Bronchial epithelial cell (primary cell): ENCODE measurements at regions not wholly inside any gene's neighbourhood (a gene's known extent, or its start where the extent isn't known, plus 50 kb on each side); places are given as distances from the start of the nearest gene placed in this dataset.

Experiments used
- DNase-seq: peaks from one replicate; pipeline ENCODE4 v3.0.0-alpha.2; 2010; ENCODE audit warnings: low read depth
- FAIRE-seq: peaks from 2 replicates; lab custom pipeline; 2011; peaks lifted over from hg19 to GRCh38; lab: Jason Lieb, UNC
- H3K27me3 ChIP-seq: 2 replicates; pipeline ENCODE4 v1.5.1; 2011; ENCODE audit warnings: low read length; ENCODE audit not compliant: control insufficient read depth, insufficient read depth
- H3K36me3 ChIP-seq: 2 replicates; pipeline ENCODE4 v1.5.1; 2011; ENCODE audit warnings: low read length; ENCODE audit not compliant: control insufficient read depth, insufficient read depth
- H3K4me3 ChIP-seq: 2 replicates; pipeline ENCODE4 v1.5.1; 2011; ENCODE audit warnings: mild to moderate bottlenecking, low read depth, low read length, control low read depth
- TF ChIP-seq, protein P1 (sequence below): IDR thresholded peaks from 2 replicates; pipeline ENCODE4 v1.5.1; 2011; ENCODE audit warnings: mild to moderate bottlenecking, moderate library complexity, low read length, control low read depth, inconsistent platforms; ENCODE audit not compliant: insufficient read depth, severe bottlenecking

DNA sequence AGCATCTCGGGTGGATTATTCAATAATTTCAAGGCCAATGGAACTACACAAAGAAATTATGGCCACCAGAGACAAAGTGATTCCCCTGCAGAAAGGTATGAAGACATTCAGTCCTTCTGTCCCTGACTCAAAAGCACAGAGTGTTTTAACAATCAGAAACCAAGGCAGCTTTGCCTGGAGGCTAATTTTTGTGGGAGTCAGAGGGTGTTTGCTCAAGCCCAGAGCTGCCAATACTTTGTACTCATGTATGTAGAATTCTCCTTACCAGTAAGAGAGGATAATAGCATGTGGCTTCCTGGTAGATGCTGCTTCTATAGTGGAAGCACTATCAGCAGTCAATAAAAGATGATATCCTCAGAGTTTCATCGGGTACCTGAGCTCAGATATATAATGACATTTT, 178.4 kb downstream of the KCNE4 start:
- H3K4me3 ChIP-seq = no peak overlapping the region
- FAIRE-seq = no peak
- DNase-seq = peak; percentile 93
- H3K36me3 ChIP-seq = no peaks in the 10 kb centered on the region
- no peaks in the 10 kb centered on the region for H3K27me3 ChIP-seq
- TF ChIP-seq, protein P1, sequence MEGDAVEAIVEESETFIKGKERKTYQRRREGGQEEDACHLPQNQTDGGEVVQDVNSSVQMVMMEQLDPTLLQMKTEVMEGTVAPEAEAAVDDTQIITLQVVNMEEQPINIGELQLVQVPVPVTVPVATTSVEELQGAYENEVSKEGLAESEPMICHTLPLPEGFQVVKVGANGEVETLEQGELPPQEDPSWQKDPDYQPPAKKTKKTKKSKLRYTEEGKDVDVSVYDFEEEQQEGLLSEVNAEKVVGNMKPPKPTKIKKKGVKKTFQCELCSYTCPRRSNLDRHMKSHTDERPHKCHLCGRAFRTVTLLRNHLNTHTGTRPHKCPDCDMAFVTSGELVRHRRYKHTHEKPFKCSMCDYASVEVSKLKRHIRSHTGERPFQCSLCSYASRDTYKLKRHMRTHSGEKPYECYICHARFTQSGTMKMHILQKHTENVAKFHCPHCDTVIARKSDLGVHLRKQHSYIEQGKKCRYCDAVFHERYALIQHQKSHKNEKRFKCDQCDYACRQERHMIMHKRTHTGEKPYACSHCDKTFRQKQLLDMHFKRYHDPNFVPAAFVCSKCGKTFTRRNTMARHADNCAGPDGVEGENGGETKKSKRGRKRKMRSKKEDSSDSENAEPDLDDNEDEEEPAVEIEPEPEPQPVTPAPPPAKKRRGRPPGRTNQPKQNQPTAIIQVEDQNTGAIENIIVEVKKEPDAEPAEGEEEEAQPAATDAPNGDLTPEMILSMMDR = no peak

DNA sequence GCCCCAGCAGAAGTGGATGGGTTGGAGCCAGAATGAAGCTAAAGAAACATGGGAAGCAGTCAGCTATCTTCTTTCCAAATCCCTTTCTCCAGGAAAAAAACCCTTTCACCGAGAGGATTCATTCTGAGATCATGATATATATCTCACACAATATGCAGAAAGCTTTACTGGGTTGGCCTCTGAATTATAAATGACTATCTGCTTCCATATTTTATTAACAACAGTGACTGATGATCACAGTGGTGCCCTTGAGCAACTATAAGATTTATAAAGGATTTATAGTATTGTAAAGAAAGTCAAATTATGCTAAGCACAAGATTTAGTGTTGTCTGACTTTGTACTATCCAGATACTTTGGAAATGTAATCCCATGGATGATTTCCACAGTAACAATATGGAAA, 180.3 kb downstream of the KCNE4 start:
- FAIRE-seq = no peak

DNA sequence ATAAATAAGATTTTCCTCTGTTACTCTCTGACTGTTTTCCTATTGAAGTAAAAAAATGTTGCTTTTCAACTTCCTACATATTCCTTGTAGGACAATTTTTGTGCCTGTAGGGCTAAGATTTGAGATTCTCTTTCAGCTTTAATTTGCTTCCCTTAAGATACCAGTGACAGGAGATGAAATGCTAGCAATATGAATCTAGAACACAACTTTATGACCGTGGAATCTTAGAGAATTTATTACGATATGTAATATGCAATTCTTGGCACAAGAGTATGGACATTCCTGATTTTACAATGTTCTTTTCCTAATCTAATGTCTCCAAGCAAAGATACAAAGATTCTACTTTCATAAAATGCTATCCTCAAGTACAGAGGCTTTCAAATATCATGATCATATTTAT, 180.9 kb downstream of the KCNE4 start:
- no peak overlapping the region for H3K4me3 ChIP-seq
- no peak for FAIRE-seq
- TF ChIP-seq, protein P1 = no peak
- H3K27me3 ChIP-seq = no peaks in the 10 kb centered on the region
- H3K36me3 ChIP-seq = no peaks in the 10 kb centered on the region
- DNase-seq = no peak

More for the DNA sequence above, 180.3 kb downstream of the KCNE4 start:
- TF ChIP-seq, protein P1 = no peak
- no peak overlapping the region for H3K4me3 ChIP-seq
- H3K36me3 ChIP-seq = no peaks in the 10 kb centered on the region
- DNase-seq = no peak
- H3K27me3 ChIP-seq = no peaks in the 10 kb centered on the region

DNA sequence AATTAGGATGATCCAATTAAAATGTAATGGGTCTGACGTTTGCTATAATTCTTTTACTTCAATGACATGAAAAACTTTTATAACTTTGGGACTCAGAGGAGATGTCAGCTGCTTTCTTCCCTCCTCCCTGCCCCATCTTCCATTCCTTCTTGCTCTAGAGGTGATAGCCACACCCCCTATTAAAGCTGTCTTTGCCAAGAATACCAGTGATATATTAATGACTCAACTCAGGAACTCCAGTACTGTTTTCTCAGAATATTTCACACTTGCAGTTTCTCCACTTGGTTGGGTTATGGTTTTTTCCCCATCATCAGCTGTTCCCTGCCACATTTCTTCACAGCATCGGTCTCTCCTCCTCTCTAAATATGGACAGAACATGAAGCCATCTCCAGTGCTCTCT, 184.0 kb downstream of the KCNE4 start:
- TF ChIP-seq, protein P1 = no peak
- Histone ChIP-seq H3K36me3 (no peaks in the 10 kb centered on the region), H3K27me3 (no peaks in the 10 kb centered on the region), H3K4me3 (no peak overlapping the region)
- FAIRE-seq = no peak
- peak; percentile 78 for DNase-seq

DNA sequence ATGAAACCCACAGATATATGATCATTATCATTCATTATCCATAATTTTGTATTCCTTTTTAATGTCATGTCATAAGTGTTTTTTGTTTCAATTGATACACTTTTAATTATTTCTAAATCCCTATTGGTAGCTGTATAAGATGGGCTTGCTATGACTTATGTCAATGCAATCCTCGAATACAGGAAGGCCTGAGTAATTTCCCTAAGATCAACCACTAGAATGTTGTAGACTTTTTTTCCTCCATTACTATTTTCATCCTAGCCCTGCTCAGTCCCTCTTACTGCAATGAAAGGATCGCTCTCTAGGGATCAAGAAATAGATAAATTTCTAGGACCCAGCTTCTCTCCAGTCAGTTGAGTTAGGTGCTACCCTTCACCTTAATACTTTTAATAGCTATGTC, 186.3 kb downstream of the KCNE4 start:
- no peak overlapping the region for H3K4me3 ChIP-seq
- TF ChIP-seq, protein P1 = no peak
- DNase-seq (peak; percentile 32), FAIRE-seq (no peak)
- H3K27me3 ChIP-seq = no peaks in the 10 kb centered on the region
- H3K36me3 ChIP-seq = no peaks in the 10 kb centered on the region

DNA sequence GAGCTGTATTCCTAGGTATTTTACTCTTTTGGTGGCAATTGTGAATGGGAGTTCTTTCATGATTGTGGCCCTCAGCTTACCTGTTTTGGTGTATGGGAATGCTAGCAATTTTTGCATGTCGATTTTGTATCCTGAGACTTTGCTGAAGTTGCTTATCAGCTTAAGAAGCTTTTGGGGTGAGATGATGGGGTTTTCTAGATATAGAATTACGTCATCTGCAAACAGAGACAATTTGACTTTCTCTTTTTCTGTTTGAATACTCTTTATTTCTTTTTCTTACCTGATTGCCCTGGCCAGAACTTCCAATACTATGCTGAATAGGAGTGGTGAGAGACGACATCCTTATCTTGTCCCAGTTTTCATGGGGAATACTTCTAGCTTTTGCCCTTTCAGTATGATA, 191.2 kb downstream of the KCNE4 start:
- no peak for FAIRE-seq
- TF ChIP-seq, protein P1 = no peak
- no peaks in the 10 kb centered on the region for H3K27me3 ChIP-seq
- no peak for DNase-seq
- no peak overlapping the region for H3K4me3 ChIP-seq
- H3K36me3 ChIP-seq = no peaks in the 10 kb centered on the region
